K562 (cell line): ENCODE measurements at regions not wholly inside any gene's neighbourhood (a gene's known extent, or its start where the extent isn't known, plus 50 kb on each side); places are given as distances from the start of the nearest gene placed in this dataset.

Experiments used
- ATAC-seq: fragments of 200-7000 bp; cut with Tn5 transposase; 3 replicates; pipeline ENCODE4 v1.9.1; 2020; ENCODE audit warnings: moderate library complexity
- BruUV-seq: library from RNA; stranded (reverse); fragments of 400-500 nt; replicated peaks from 2 replicates; lab custom pipeline; 2021; lab: Mats Ljungman, UMichigan
- CTCF ChIA-PET: fragments of 300-600 bp; formaldehyde crosslinking; extraction: SDS; loops from one replicate; lab custom pipeline; 2021; ENCODE audit warnings: low intra/inter-chr PET ratio; lab: Yijun Ruan, JAX
- POLR2A ChIA-PET: fragments of 300-600, 350-650 bp; sonication (Branson Sonifier 250); formaldehyde crosslinking; extraction: SDS; loops from one replicate; lab custom pipeline; 2021; ENCODE audit warnings: antibody characterized with exemption, inconsistent platforms; lab: Yijun Ruan, JAX
- DNase-seq, 4 experiments: peaks; one replicate each; pipeline versions ENCODE4 v3.0.0 to v3.0.0-alpha.2; 2011 to 2018; ENCODE audit warnings: low spot score in 3 of 4, mixed read lengths in 3 of 4; ENCODE audit errors: extremely low read depth in 1 of 4
- FAIRE-seq: peaks from 2 replicates; lab custom pipeline; 2011; peaks lifted over from hg19 to GRCh38; lab: Jason Lieb, UNC
- H2AFZ ChIP-seq: 2 replicates; pipeline ENCODE4 v1.6.0; 2011; ENCODE audit warnings: low read depth, low read length, control low read depth, inconsistent platforms
- H3K27ac ChIP-seq: fragments of 200-600 bp; 3 replicates; pipeline ENCODE4 v1.8.0; 2011; ENCODE audit warnings: low read depth, mild to moderate bottlenecking, control low read depth, inconsistent platforms, low read length, moderate library complexity, mixed read lengths; ENCODE audit errors: extremely low read depth
- H3K27me3 ChIP-seq, 2 experiments: fragments of 300-600 bp in 1 of 2; 2 replicates in 1 of 2; 3 replicates in 1 of 2; pipeline versions ENCODE4 v1.6.0 to v1.8.0; 2011; ENCODE audit warnings: inconsistent platforms in 2 of 2, low read length in 2 of 2, mild to moderate bottlenecking in 1 of 2, mixed read lengths in 1 of 2, moderate library complexity in 1 of 2; ENCODE audit not compliant: control insufficient read depth in 2 of 2, insufficient read depth in 2 of 2
- H3K36me3 ChIP-seq: fragments of 300-600 bp; 3 replicates; pipeline ENCODE4 v1.8.0; 2011; ENCODE audit warnings: mild to moderate bottlenecking, low read length, inconsistent platforms; ENCODE audit not compliant: control insufficient read depth, insufficient read depth
- H3K4me1 ChIP-seq, 2 experiments: fragments of 200-600 bp in 1 of 2; replicated peaks in 1 of 2; 2 replicates in 1 of 2; 3 replicates in 1 of 2; pipeline versions ENCODE4 v1.5.1 to v1.8.0; 2011; ENCODE audit warnings: inconsistent platforms in 2 of 2, low read length in 2 of 2, mild to moderate bottlenecking in 1 of 2, mixed read lengths in 1 of 2, moderate library complexity in 1 of 2; ENCODE audit not compliant: control insufficient read depth in 2 of 2, insufficient read depth in 2 of 2
- H3K4me2 ChIP-seq: 2 replicates; pipeline ENCODE4 v1.6.1; 2011; ENCODE audit warnings: low read length, control low read depth, inconsistent platforms, mixed read lengths; ENCODE audit not compliant: insufficient read depth
- H3K4me3 ChIP-seq: fragments of 200-600 bp; sonication (generic), shearing (Covaris generic); 2 replicates; pipeline ENCODE4 v1.5.1; 2016; ENCODE audit warnings: control low read depth, inconsistent platforms
- H3K79me2 ChIP-seq: fragments of 200-600 bp; 3 replicates; pipeline ENCODE4 v1.8.0; 2011; ENCODE audit warnings: low read length, inconsistent platforms; ENCODE audit not compliant: control insufficient read depth, insufficient read depth
- H3K9ac ChIP-seq, 2 experiments: 2 replicates each; pipeline versions ENCODE4 v1.6.0 to v1.6.1; 2011; ENCODE audit warnings: low read depth in 2 of 2, low read length in 2 of 2, control low read depth in 1 of 2, inconsistent platforms in 1 of 2, mild to moderate bottlenecking in 1 of 2, mixed read lengths in 1 of 2; ENCODE audit not compliant: insufficient read depth in 1 of 2
- H3K9me1 ChIP-seq: one replicate; pipeline ENCODE4 v1.6.0; 2011; ENCODE audit warnings: inconsistent platforms, mild to moderate bottlenecking, low read length, moderate library complexity; ENCODE audit not compliant: control insufficient read depth, insufficient read depth
- H3K9me3 ChIP-seq: replicated peaks from 2 replicates; pipeline ENCODE4 v1.5.1; 2011; ENCODE audit warnings: low read depth, low read length, inconsistent platforms; ENCODE audit not compliant: control insufficient read depth, insufficient read depth
- H4K20me1 ChIP-seq: replicated peaks from 2 replicates; pipeline ENCODE4 v1.6.1; 2011; ENCODE audit warnings: low read length, inconsistent platforms, mixed read lengths; ENCODE audit not compliant: control insufficient read depth, insufficient read depth
- BMI1 ChIP-seq: fragments of 150-350 bp; IDR thresholded peaks from 2 replicates; pipeline ENCODE4 v1.6.1; 2014; ENCODE audit warnings: low read length
- COPS2 ChIP-seq: fragments of 450-650 bp; conservative IDR thresholded peaks from 2 replicates; pipeline ENCODE4 v1.6.1; 2016; ENCODE audit warnings: mild to moderate bottlenecking, moderate library complexity
- ERF ChIP-seq: fragments of 450-650 bp; formaldehyde crosslinking; IDR thresholded peaks from 2 replicates; pipeline ENCODE4 v1.4.0; 2020; ENCODE audit warnings: mild to moderate bottlenecking, mixed read lengths
- ETV5 ChIP-seq: sonication (generic); formaldehyde crosslinking; IDR thresholded peaks from 2 replicates; pipeline ENCODE4 v1.4.0; 2020; ENCODE audit warnings: low read depth, mild to moderate bottlenecking, missing genetic modification reagents
- HNRNPH1 ChIP-seq: fragments of 200-400 bp; formaldehyde crosslinking; optimal IDR thresholded peaks from 2 replicates; pipeline ENCODE3; 2017; ENCODE audit warnings: low read depth, mild to moderate bottlenecking, low read length, moderate library complexity
- JUNB ChIP-seq: fragments of 450-650 bp; formaldehyde crosslinking; conservative IDR thresholded peaks from 2 replicates; pipeline ENCODE4 v1.4.0; 2020; ENCODE audit warnings: mild to moderate bottlenecking
- ZC3H11A ChIP-seq: IDR thresholded peaks from 2 replicates; pipeline ENCODE4 v1.6.1; 2012; ENCODE audit warnings: low read depth, low read length, improper control_type of control experiment
- ZNF274 ChIP-seq: IDR thresholded peaks from 2 replicates; pipeline ENCODE4 v1.6.1; 2011; ENCODE audit warnings: low read depth, mild to moderate bottlenecking, low read length, moderate library complexity, borderline replicate concordance
- WGBS: fragments of 100-300 bp; shearing (Covaris generic); methylation state at CpG from one replicate; pipeline ENCODE4 v1.1.6; 2016; ENCODE audit warnings: low coverage, mixed read lengths; ENCODE audit not compliant: insufficient coverage; ENCODE audit errors: missing lambda C conversion rate; 5-methylcytosine and 5-hydroxymethylcytosine counted together
- in situ Hi-C: fragments of 300-500 bp; cut with MboI; formaldehyde crosslinking; loops from 4 replicates; pipeline ENCODE4 v1.15.0; 2018; ENCODE audit warnings: inconsistent platforms, mixed read lengths
- intact Hi-C: fragments of 100-400 bp; cut with micrococcal nuclease; formaldehyde crosslinking; loops from 2 replicates; pipeline ENCODE4 v1.14.2; 2022
- TF ChIP-seq, protein P1 (sequence below): fragments of 250-450 bp; sonication (Bioruptor Pico); IDR thresholded peaks from 2 replicates; pipeline ENCODE4 v1.5.0; 2022; ENCODE audit warnings: mild to moderate bottlenecking
- TF ChIP-seq, protein P2 (sequence below): fragments of 450-650 bp; conservative IDR thresholded peaks from 2 replicates; pipeline ENCODE4 v1.6.1; 2016; ENCODE audit warnings: missing genetic modification characterization, low read depth, mild to moderate bottlenecking, missing compliant biosample characterization, moderate library complexity

DNA sequence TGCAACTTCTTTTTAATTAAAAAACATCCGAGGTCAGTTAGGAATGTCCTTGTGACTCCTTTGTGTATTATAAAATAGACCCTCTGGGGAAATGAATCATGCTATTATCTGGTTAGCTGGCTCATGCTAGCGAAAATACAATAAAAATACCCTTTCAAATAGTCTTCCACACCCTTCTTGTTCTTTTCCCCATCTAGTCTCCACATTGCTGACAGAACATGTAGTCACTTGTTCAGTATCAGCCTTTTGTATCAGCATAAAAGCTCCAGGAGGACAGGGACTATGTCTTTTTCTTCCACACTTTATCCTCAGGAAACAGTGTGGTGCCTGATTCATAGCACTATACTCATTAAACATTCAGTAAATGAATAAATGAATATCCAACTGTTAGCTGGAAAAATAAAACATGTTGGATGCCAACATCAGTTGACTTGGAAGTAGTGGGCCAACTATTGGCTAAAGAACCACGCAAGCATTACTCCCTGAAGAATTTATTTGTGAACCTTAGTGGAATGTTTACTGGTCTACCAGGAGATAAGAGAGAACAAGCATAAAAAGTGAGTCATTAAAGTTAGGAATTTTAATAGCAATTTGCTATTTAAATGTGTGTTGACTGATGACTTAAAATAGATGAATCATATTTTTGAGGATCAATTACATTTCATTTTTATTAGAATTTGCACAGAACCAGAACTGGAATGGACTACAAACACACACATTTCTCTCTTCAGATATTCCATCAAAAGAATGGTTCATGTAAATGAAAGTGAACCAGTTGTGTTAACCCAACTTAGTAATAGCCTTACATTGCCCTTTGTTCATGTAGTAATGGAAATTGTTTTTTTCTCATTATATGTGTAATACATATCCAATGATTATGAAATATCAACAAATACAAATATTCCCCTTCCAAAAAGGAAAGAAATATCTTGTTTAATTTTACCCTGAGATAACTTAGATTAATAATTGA is 129.6 kb downstream of the DKK1 start:
- H3K79me2 ChIP-seq: no peaks in the 10 kb centered on the region
- no peak overlapping the region for H3K9ac ChIP-seq
- no peaks in the 10 kb centered on the region for H3K36me3 ChIP-seq
- H3K9me3 ChIP-seq: no peaks in the 10 kb centered on the region; the same call in 1 of the 2 replicates
- ATAC-seq (no peak), DNase-seq (no peak), FAIRE-seq (no peak)
- in situ Hi-C loops (no loop called here), intact Hi-C loops (no loop called here)
- ChIA-PET CTCF (no interaction called here), POLR2A (no interaction called here)
- no peak overlapping the region for H2AFZ ChIP-seq
- H3K9me1 ChIP-seq: no peaks in the 10 kb centered on the region
- WGBS: 2% methylated on average over 3 of the region's 3 CpGs
- no TSS peak for BruUV-seq
- no peaks in the 10 kb centered on the region for H3K27me3 ChIP-seq
- H3K4me1 ChIP-seq: no peaks in the 10 kb centered on the region
- H4K20me1 ChIP-seq: no peaks in the 10 kb centered on the region
- H3K4me3 ChIP-seq: no peak overlapping the region
- H3K4me2 ChIP-seq: no peak overlapping the region
- TF ChIP-seq BMI1 (no peak), ZNF274 (no peak), ETV5 (CRISPR knock-in tag) (no peak)
- TF ChIP-seq, all 486 proteins: peak for 0
- no peak overlapping the region for H3K27ac ChIP-seq

DNA sequence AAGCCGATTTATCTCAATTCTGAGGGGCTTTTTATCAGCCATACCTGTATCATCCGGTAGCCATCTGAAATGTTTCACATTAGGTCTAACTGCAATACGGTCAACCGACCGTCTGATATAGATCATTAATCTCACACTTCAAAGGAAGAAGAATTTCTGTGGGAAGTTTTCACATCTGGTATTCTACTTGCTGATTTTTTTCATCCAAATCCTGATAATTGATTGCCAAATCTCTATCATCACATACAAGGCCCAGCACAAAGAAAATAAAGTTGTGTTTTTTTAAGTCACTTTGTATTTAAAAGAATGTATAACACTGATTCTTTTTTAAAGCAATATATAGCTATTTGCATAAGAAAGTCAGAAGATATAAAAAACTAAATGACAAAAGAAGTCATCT is 132.3 kb downstream of the DKK1 start:
- Histone ChIP-seq H3K4me2 (no peak overlapping the region), H3K36me3 (no peaks in the 10 kb centered on the region), H3K79me2 (no peaks in the 10 kb centered on the region), H3K4me1 (no peaks in the 10 kb centered on the region), H3K9ac (no peak overlapping the region), H3K27ac (no peak overlapping the region), H2AFZ (no peak overlapping the region), H3K4me3 (no peak overlapping the region), H3K9me3 (no peaks in the 10 kb centered on the region), H3K9me1 (no peaks in the 10 kb centered on the region), H4K20me1 (no peaks in the 10 kb centered on the region), H3K27me3 (no peaks in the 10 kb centered on the region)
- 2% methylated on average over 5 of the region's 5 CpGs for WGBS
- DNase-seq (no peak), ATAC-seq (no peak), FAIRE-seq (no peak)
- TF ChIP-seq, protein P1, sequence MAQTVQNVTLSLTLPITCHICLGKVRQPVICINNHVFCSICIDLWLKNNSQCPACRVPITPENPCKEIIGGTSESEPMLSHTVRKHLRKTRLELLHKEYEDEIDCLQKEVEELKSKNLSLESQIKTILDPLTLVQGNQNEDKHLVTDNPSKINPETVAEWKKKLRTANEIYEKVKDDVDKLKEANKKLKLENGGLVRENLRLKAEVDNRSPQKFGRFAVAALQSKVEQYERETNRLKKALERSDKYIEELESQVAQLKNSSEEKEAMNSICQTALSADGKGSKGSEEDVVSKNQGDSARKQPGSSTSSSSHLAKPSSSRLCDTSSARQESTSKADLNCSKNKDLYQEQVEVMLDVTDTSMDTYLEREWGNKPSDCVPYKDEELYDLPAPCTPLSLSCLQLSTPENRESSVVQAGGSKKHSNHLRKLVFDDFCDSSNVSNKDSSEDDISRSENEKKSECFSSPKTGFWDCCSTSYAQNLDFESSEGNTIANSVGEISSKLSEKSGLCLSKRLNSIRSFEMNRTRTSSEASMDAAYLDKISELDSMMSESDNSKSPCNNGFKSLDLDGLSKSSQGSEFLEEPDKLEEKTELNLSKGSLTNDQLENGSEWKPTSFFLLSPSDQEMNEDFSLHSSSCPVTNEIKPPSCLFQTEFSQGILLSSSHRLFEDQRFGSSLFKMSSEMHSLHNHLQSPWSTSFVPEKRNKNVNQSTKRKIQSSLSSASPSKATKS (CRISPR knock-in tag): no peak
- no peak for TF ChIP-seq COPS2
- no peak for TF ChIP-seq ERF (CRISPR knock-in tag)
- TF ChIP-seq ZC3H11A: no peak
- TF ChIP-seq, protein P2, sequence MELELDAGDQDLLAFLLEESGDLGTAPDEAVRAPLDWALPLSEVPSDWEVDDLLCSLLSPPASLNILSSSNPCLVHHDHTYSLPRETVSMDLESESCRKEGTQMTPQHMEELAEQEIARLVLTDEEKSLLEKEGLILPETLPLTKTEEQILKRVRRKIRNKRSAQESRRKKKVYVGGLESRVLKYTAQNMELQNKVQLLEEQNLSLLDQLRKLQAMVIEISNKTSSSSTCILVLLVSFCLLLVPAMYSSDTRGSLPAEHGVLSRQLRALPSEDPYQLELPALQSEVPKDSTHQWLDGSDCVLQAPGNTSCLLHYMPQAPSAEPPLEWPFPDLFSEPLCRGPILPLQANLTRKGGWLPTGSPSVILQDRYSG (tag): no peak
- TF ChIP-seq JUNB: no peak
- no peak for TF ChIP-seq HNRNPH1
- ChIA-PET CTCF (no interaction called here), POLR2A (no interaction called here)
- in situ Hi-C loops: no loop called here
- intact Hi-C loops: no loop called here
- no TSS peak for BruUV-seq
